SU-DHL-6 (cell line): ENCODE measurements at regions not wholly inside any gene's neighbourhood (a gene's known extent, or its start where the extent isn't known, plus 50 kb on each side); places are given as distances from the start of the nearest gene placed in this dataset.

Source experiments
- CTCF ChIP-seq: fragments of 200-600 bp; sonication (generic); IDR thresholded peaks from one replicate; pipeline ENCODE4 v1.5.1; 2017; ENCODE audit warnings: antibody characterized with exemption, mild to moderate bottlenecking, low read length, moderate library complexity; ENCODE audit not compliant: insufficient read depth, poor library complexity, severe bottlenecking
- EZH2phosphoT487 ChIP-seq: fragments of 200-600 bp; sonication (generic), shearing (Covaris generic); conservative IDR thresholded peaks from 2 replicates; pipeline ENCODE4 v1.6.1; 2018; ENCODE audit warnings: mild to moderate bottlenecking, antibody characterized with exemption, low read length, moderate library complexity, mixed read lengths

- TF ChIP-seq CTCF (no peak), EZH2phosphoT487 (no peak)
Observed at GRCh38 chr1:229749992-229750391, 123.9 kb downstream of the URB2 start.
